ENCODE measurements at regions not wholly inside any gene's neighbourhood (a gene's known extent, or its start where the extent isn't known, plus 50 kb on each side); places are given as distances from the start of the nearest gene placed in this dataset.

DNA sequence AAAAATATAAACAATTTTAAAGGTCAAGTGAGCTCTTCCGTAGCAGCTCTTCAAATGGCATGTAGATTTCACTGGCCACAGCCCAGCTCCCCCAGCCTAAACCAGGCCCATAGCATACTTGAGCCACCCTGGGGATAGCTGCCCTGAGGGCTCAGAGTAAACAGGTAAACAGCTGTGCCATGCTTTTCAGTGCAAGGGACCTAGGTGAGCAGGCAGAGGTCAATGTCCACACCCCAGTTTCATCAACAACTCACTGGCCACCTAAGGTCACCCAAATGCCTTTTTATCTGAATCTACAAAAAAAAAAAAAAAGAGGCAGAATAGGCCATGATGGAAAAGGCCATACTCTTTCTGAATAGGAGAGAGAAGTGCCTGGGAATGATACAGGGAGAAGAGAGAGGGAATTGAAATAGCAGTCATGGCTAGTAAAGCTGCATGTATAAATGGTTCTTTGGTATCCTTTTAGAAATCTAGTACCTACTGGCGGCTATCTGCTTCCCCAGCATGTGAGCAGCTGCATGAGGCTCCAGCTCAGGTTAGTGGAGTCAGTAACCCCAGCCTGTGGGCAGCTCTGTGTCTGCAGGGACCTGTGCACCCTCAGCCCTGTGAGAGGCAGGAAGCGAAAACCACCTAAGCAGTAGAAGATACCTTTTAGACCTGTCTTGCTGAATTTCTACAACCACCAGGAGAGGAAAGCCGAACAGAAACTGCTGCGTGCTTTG lies 77.0 kb downstream of the FOXA2 start:
- Histone ChIP-seq H3K36me3 (no peaks in the 10 kb centered on the region), H3K4me3 (no peak overlapping the region), H3K27me3 (no peaks in the 10 kb centered on the region), H3K9me3 (no peaks in the 10 kb centered on the region), H3K4me1 (peaks cover 0 to 7% (median 5%) of the 10 kb centered on the region in 4 donors), H3K27ac (no peak overlapping the region)
- ATAC-seq (ENCODE audit: low FRiP score in 2 of 2) (no peak), DNase-seq (no peak)
- WGBS, 2 donors: 91 to 92% methylated on average over 5 of the region's 5 CpGs
- TF ChIP-seq EP300 (IDR thresholded peaks at IDR 0.05) (no peak), POLR2AphosphoS5 (IDR thresholded peaks at IDR 0.05) (no peak), POLR2A (IDR thresholded peaks at IDR 0.05) (no peak)
- TF ChIP-seq, protein P1, sequence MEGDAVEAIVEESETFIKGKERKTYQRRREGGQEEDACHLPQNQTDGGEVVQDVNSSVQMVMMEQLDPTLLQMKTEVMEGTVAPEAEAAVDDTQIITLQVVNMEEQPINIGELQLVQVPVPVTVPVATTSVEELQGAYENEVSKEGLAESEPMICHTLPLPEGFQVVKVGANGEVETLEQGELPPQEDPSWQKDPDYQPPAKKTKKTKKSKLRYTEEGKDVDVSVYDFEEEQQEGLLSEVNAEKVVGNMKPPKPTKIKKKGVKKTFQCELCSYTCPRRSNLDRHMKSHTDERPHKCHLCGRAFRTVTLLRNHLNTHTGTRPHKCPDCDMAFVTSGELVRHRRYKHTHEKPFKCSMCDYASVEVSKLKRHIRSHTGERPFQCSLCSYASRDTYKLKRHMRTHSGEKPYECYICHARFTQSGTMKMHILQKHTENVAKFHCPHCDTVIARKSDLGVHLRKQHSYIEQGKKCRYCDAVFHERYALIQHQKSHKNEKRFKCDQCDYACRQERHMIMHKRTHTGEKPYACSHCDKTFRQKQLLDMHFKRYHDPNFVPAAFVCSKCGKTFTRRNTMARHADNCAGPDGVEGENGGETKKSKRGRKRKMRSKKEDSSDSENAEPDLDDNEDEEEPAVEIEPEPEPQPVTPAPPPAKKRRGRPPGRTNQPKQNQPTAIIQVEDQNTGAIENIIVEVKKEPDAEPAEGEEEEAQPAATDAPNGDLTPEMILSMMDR (IDR thresholded peaks at IDR 0.05): no peak

DNA sequence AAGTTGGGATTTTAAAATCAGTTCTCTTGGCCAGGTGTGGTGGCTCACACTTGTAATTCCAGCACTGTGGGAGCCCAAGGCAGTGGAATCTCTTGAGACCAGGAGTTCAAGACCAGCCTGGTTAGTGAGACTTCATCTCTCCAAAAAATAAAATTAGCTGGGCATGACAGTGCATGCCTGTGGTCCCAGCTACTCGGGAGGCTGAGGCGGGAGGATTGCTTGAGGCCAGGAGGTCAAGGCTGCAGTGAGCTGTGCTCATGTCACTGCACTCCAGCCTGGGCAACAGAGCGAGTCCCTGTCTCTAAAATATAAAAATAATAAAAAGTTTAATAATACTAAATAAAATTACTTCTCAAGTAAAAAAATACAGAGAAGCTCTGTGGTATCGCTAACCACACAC lies 77.5 kb downstream of the FOXA2 start:
- DNase-seq (no peak), ATAC-seq (ENCODE audit: low FRiP score in 2 of 2) (no peak)
- Histone ChIP-seq H3K9me3 (no peaks in the 10 kb centered on the region), H3K4me3 (no peak overlapping the region), H3K4me1 (peaks cover 0 to 2% (median under 1%) of the 10 kb centered on the region in 4 donors), H3K27me3 (no peaks in the 10 kb centered on the region), H3K36me3 (no peaks in the 10 kb centered on the region), H3K27ac (no peak overlapping the region)
- 88 to 90% methylated on average over 4 of the region's 4 CpGs for WGBS, 2 donors
- TF ChIP-seq, protein P1 (IDR thresholded peaks at IDR 0.05): no peak
- TF ChIP-seq POLR2AphosphoS5 (IDR thresholded peaks at IDR 0.05) (no peak), POLR2A (IDR thresholded peaks at IDR 0.05) (no peak)

DNA sequence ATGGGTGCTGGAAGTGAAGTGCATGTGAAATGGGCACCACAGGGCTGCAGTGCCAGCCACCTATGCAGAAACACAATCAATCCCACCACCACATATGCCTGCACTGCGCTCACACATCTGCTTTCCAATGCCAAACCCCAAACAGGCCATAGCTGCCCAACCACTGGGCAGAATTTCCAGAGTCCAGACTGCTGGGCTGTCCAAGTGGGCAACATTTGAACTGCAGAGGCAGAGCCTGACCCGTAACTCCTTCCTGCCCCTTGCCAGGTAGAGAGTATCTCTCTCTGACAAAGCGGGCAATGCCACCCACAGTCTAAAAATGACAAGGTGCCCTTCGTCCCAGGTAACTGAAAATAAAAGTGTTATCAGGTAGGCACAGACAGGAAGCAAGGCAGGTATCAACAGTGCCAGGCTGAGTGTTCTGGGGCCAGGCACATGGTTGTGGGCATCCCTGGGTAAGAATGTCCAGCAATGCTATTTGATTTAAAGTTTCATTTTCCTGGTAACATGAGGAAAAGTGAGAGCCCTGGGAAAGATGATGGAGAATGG lies 79.5 kb downstream of the FOXA2 start:
- 82 to 96% methylated on average over 3 to 4 of the region's 4 CpGs for WGBS, 2 donors
- no peak for DNase-seq
- no peak for ATAC-seq (ENCODE audit: low FRiP score in 2 of 2)

DNA sequence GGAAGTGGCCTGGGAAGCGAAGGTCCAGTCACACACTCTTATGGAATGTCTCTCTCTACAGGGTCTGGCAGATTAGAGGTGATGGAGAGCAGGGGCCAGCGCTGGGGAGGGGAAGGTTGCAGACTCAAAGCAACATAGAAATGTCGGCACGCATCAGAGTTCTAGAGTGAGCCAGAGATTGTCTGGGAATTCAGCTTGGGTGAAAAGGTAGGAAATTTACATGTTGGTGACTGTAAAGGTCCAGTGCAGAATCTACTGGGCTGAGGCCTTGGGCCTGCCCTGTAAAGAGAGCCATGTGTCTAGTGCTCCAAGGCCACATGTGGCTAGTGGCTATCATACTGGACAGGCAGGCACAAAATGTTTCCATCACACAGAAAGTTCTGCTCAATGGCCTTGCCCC lies 80.8 kb downstream of the FOXA2 start:
- Histone ChIP-seq H3K4me1 (no peaks in the 10 kb centered on the region), H3K27ac (no peak overlapping the region), H3K27me3 (no peaks in the 10 kb centered on the region), H3K9me3 (no peaks in the 10 kb centered on the region), H3K36me3 (no peaks in the 10 kb centered on the region), H3K4me3 (no peak overlapping the region)
- WGBS, 2 donors: 83 to 84% methylated on average over 4 of the region's 4 CpGs
- no peak for DNase-seq
- no peak for ATAC-seq (ENCODE audit: low FRiP score in 2 of 2)
- TF ChIP-seq, protein P1 (IDR thresholded peaks at IDR 0.05): no peak
- TF ChIP-seq POLR2A (IDR thresholded peaks at IDR 0.05) (no peak), POLR2AphosphoS5 (IDR thresholded peaks at IDR 0.05) (no peak), EP300 (IDR thresholded peaks at IDR 0.05) (no peak)

More for the DNA sequence above, 79.5 kb downstream of the FOXA2 start:
- TF ChIP-seq, protein P1 (IDR thresholded peaks at IDR 0.05): no peak
- TF ChIP-seq EP300 (IDR thresholded peaks at IDR 0.05): no peak
- no peak for TF ChIP-seq POLR2AphosphoS5 (IDR thresholded peaks at IDR 0.05)
- no peak for TF ChIP-seq POLR2A (IDR thresholded peaks at IDR 0.05)
- Histone ChIP-seq H3K4me3 (no peak overlapping the region), H3K9me3 (no peaks in the 10 kb centered on the region), H3K27ac (no peak overlapping the region), H3K4me1 (no peaks in the 10 kb centered on the region), H3K36me3 (no peaks in the 10 kb centered on the region), H3K27me3 (no peaks in the 10 kb centered on the region)

All from upper lobe of left lung (tissue), 6 donors.